NCI-H748 (cell line): ENCODE measurements at regions not wholly inside any gene's neighbourhood (a gene's known extent, or its start where the extent isn't known, plus 50 kb on each side); places are given as distances from the start of the nearest gene placed in this dataset.
"Not testable (repeated sequence)": the region's sequence is repeated elsewhere in the genome, so short reads cannot be mapped to it uniquely, and the experiment has no call there.

Source experiments
- DNase-seq: peaks from one replicate; lab custom pipeline; 2025; ENCODE audit not compliant: unreplicated experiment; lab: John Stamatoyannopoulos, UW

- DNase-seq: peak; percentile 46
Observed at GRCh38 chr7:91398341-91398740, 134.1 kb downstream of the FZD1 start.

GRCh38 chr7:91405092-91405788, 141.0 kb downstream of the FZD1 start:
- peak; percentile 75 for DNase-seq

DNA sequence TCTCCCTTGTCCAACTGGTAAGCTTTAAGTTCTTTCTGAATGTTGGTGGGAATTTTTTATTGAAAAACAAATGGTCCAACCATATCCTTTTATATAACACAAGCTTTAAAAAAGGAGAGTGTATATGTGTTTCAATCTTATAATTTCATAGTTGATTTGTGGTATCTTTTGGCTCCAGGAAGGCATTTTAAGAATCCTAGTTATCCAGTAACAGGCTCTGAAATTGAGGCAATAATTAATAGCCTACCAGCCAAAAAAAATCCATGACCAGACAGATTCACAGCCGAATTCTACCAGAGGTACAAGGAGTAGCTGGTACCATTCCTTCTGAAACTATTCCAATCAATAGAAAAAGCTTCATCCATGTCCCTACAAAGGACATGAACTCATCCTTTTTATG, 141.6 kb downstream of the FZD1 start:
- DNase-seq: not testable (repeated sequence)

GRCh38 chr7:91407942-91408341, 143.7 kb downstream of the FZD1 start:
- no peak for DNase-seq

DNA sequence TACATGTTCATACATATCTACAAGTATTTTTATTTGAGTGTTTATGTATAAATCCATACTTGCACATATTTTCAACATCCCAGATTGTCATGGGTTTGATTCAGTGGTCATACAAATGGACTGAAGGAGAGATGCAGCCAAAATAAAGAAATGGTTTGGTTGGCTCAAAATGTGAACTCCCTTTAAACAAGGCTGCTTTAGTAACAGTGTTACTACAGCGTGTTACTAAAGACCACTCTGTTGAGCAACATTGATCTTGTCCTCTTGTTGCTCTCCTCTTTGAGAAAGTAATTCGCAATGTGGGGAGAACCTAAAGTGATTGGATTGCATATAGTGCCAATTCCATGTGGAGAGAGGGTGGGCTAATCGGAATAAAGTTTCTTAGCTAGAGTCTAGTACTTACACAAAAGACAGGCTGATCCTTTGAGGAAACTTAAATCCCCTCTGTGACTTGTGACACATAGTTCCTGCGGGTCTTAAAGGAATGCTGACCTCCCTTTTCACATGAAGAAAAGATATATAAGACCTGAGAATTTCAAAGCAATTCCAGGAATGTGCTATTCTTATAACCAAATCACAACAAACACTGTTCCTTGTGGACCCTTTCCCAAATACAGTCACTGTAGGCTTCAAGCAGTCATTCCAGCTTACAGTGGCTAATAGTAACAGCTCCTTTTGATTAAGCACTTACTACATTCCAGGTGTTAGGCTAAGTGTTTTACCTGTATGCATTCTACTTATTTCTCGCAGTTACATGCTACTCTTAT, 144.3 kb downstream of the FZD1 start:
- no peak for DNase-seq

GRCh38 chr7:91411060-91411459, 146.8 kb downstream of the FZD1 start:
- no peak for DNase-seq

- no peak for DNase-seq
Observed at GRCh38 chr7:91412298-91412697, 148.1 kb downstream of the FZD1 start.

GRCh38 chr7:91414734-91415133, 150.5 kb downstream of the FZD1 start:
- DNase-seq: no peak

DNA sequence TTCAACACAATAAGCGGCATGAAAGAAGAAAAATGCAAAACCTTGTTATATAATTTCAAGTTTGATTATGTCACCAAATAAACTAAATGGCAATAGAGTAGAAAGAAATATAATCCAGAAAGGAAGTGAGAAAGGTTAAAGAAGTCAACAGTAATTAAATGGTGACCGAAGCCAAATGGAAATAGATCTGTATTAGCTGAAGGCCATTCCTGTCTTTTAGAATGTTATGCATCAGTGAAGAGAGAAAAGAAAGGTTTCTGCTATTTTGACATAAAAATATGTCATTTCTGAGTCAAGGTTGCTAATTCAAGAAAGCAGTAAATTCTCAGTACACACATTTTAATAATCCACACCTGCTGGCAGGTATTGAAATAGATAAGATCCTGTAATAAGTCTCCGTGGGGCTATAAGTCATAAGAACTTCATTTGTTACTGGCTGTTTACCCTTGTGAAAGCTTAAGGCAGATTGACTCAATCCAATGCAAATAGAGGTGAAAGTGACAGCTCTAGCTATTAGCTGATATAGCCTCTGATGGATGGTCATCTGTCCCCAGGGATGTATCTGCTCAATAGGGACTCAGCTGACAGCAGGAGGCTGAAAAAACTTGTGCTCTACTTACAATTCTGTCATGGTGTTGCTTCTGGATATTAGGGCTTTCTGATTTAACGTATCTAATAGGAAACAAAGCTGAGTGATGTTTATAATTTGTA, 152.1 kb downstream of the FZD1 start:
- DNase-seq: no peak

DNA sequence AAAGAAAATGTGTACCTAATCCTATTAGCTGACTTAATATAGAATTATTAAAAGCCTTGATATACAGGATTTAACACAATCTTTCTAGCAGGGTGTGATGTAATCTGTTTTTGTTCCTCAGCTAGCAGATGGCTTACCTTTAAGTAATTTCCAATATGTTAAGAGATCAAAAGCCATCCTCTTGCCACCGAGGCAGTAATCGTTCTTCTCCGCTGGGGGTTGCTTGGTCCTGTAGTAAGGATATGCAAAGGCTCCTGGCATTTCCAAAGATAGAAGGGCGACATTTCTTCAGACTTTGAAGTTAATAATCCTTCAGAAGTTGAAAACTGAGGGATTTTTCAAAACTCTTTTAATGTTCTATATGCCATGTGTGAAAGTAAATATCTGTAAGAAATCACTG, 156.4 kb downstream of the FZD1 start:
- DNase-seq: no peak

DNA sequence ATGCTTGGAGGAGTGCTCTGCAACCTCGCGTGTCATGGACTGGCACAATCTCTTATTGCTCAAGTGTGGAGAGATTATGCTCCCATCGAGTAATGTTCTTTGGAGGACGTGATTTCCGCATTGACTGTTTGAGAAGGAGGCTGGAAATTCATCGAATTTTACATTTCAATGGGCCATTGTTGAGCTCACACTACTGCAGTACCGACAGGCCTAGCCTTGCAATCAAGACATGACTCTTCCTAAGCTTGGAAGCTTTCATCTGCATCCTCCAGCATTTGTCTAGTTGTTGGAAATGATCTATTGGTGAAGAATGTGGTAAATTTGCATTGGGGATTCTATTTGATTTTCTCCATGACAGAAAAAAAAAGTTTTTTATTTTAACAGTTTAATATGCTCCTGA, 156.8 kb downstream of the FZD1 start:
- no peak for DNase-seq

DNA sequence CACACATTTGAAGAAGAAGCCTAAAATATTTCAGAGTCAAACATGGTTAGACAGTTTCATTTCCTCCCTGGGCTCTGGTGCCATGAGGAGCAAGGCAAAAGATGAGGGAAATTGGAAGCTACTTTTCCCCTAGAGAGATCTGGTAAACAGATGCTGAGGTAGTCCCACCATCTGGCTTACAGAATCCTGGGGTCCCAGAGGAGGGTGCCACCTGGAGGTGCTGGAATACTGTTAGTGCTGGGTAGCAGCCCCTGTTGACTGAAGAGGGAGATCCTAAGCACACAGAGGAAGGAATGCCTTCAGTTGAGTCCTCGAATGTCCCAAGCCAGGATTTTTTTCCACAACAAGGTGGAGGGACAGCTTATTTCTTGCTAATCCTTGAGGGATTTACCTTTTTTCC, 160.1 kb downstream of the FZD1 start:
- peak; percentile 45 for DNase-seq

GRCh38 chr7:91425149-91425548, 160.9 kb downstream of the FZD1 start:
- DNase-seq: no peak

DNA sequence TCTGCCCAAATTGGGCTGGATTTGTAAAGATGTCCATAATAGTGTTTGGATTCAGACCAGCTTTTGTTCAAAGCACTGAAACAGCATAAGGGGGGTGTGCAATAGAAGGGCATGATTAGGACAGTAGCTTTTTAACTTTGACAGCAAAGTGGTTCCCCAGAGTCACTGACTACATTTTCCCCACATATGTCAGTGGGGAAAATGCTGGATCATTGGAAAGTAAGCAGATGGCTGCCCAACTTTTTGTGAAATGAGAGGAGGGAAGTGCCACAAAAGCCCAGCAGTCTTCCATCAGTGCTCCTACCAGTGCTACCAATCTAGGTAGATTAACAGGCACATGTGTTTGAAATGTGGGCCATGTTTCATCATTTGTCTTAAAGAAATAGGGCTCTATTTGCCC, 162.8 kb downstream of the FZD1 start:
- DNase-seq: no peak

GRCh38 chr7:91431601-91432000, 167.4 kb downstream of the FZD1 start:
- DNase-seq: no peak

GRCh38 chr7:91434836-91435235, 170.6 kb downstream of the FZD1 start:
- DNase-seq: no peak

- no peak for DNase-seq
Observed at GRCh38 chr7:91435381-91436059, 171.3 kb downstream of the FZD1 start.

DNA sequence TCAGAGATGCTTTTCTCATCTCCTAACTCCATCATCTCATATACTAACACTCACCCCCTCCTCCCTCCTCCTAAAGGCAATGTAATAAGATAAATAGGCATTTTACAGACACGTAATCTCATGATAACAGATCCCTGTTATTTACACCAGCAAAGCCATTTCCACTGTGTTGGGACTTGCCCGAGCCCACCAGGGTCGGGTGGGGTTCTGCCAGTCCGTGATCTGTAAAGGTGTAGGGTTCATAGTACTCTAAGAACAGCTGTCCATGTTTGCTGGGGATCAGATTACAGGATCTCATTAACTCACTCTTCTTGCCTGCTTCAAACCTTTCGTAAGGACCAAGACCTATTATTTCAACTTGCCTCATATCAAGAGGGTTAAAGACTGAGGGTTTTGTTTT, 172.4 kb downstream of the FZD1 start:
- DNase-seq: peak; percentile 98

DNA sequence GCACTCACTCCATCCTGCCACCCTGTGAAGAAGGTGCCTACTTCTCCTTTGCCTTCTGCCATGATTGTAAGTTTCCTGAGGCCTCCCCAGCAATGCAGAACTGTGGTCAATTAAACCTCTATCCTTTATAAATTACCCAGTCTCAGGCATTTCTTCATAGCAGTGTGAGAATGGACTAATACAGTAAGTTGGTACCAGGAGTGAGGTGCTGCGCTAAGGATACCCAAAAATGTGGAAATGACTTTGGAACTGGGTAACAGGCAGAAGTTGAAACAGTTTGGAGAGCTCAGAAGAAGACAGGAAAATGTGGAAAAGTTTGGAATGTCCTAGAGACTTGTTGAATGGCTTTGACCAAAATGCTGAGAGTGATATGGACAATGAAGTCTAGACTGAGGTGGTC, 176.0 kb downstream of the FZD1 start:
- not testable (repeated sequence) for DNase-seq

DNA sequence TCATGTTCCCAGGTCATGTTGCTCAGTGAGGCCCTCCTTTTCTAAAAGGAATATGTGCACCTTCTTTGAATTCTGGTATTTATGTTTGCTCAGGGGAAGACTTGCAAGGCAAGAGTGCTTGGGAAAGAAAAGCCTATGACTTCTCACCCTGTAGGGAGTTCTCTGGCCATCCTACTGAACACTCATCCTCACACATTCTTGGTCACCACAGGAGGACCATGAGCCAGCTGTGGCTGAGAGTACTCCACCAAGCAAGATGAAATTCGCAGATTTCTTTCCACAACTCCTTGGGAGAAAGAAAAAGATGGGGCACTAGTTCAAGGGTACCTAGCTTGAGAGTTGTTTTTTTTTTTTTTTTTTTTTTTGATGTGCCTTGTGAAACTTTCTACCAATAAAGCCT, 179.6 kb downstream of the FZD1 start:
- DNase-seq: no peak

GRCh38 chr7:91446819-91447218, 182.6 kb downstream of the FZD1 start:
- no peak for DNase-seq
